Transverse colon (tissue), 4 donors: ENCODE measurements at regions not wholly inside any gene's neighbourhood (a gene's known extent, or its start where the extent isn't known, plus 50 kb on each side); places are given as distances from the start of the nearest gene placed in this dataset.

Source experiments
- DNase-seq: peaks from one replicate; pipeline ENCODE4 v3.0.0-alpha.2; 2019
- H3K27ac ChIP-seq, 4 donors: fragments of 200-600 bp; sonication (generic); 2 replicates each; pipeline ENCODE4 v1.5.1; 2016 to 2018; ENCODE audit warnings: inconsistent platforms in 4 of 4
- H3K27me3 ChIP-seq: fragments of 200-600 bp; sonication (generic); 2 replicates; pipeline ENCODE4 v1.5.1; 2017; ENCODE audit warnings: inconsistent platforms
- H3K36me3 ChIP-seq, 4 donors: fragments of 200-600 bp; sonication (generic); 2 replicates each; pipeline ENCODE4 v1.5.1; 2017 to 2019; ENCODE audit warnings: inconsistent platforms in 4 of 4
- H3K4me1 ChIP-seq, 4 donors: fragments of 200-600 bp; sonication (generic); 2 replicates each; pipeline ENCODE4 v1.5.1; 2017 to 2020; ENCODE audit warnings: inconsistent platforms in 4 of 4
- H3K4me3 ChIP-seq, 4 donors: fragments of 200-600 bp; sonication (generic); 1 replicate in 1 of 4; 2 replicates in 3 of 4; pipeline versions ENCODE4 v1.5.1 to v1.6.1; 2017 to 2019; ENCODE audit warnings: inconsistent platforms in 4 of 4
- H3K9me3 ChIP-seq, 2 donors: fragments of 200-600 bp; sonication (generic); 2 replicates each; pipeline ENCODE4 v1.5.1; 2017 to 2019; ENCODE audit warnings: inconsistent platforms in 2 of 2
- CTCF ChIP-seq, 5 experiments: fragments of 200-600 bp in 3 of 5; fragments of 450-650 bp in 2 of 5; sonication (generic) in 3 of 5; IDR thresholded peaks; 1 replicate in 2 of 5; 2 replicates in 3 of 5; pipeline ENCODE4 v1.5.1; 2016 to 2017; ENCODE audit warnings: antibody characterized with exemption in 5 of 5, inconsistent platforms in 3 of 5, mild to moderate bottlenecking in 2 of 5, moderate library complexity in 1 of 5
- EP300 ChIP-seq: sonication (generic); formaldehyde crosslinking; IDR thresholded peaks from one replicate; pipeline ENCODE4 v1.6.1; 2017; ENCODE audit warnings: antibody characterized with exemption, low read depth
- POLR2A ChIP-seq: fragments of 450-650 bp; IDR thresholded peaks from one replicate; pipeline ENCODE4 v1.6.1; 2016; ENCODE audit warnings: antibody characterized with exemption, mild to moderate bottlenecking, moderate library complexity
- POLR2AphosphoS5 ChIP-seq, 3 donors: sonication (generic); formaldehyde crosslinking; IDR thresholded peaks; one replicate each; pipeline ENCODE4 v1.6.1; 2016; ENCODE audit warnings: antibody characterized with exemption in 3 of 3
- WGBS, 2 donors: methylation state at CpG; one replicate each; pipeline ENCODE4 v1.1.5; 2018; ENCODE audit warnings: low coverage in 1 of 2; 5-methylcytosine and 5-hydroxymethylcytosine counted together
- in situ Hi-C, 4 donors: fragments of 200-750 bp; cut with MboI; loops; one replicate each; pipeline versions ENCODE4 v1.15.0 to v1.15.1; 2017; ENCODE audit warnings: low sequenced_read_pairs in 3 of 4, low pct_ligation_motif_present in 1 of 4, low pct_unique_long_range_greater_than_20kb in 1 of 4
- intact Hi-C: fragments of 100-400 bp; cut with DNase I; formaldehyde crosslinking; loops from one replicate; pipeline ENCODE4 v1.15.1; 2023; ENCODE audit warnings: low total_unique reads

DNA sequence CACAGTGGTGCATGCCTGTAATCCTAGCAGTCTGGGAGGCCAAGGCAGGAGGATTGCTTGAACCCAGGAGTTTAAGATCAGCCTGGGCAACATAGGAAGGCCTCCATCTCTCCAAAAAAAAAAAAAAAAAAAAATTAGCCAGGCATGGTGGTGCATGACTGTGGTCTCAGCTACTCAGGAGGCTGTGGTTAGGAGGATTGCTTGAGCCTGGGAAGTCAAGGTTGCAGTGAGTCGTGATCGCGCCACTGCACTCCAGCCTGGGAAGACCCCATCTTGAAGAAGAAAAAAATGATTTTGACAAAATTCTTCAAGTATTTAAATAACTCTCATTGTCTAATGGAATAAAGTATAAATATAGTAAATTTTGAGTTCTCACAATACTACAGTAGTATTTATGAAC, 219.2 kb upstream of the SSTR1 start:
- Histone ChIP-seq H3K9me3 (no peaks in the 10 kb centered on the region), H3K27me3 (no peaks in the 10 kb centered on the region), H3K27ac (no peak overlapping the region), H3K4me1 (no peaks in the 10 kb centered on the region), H3K36me3 (no peaks in the 10 kb centered on the region), H3K4me3 (no peak overlapping the region)
- WGBS, 2 donors: 87 to 90% methylated on average over 3 of the region's 3 CpGs
- in situ Hi-C loops (no loop called here), intact Hi-C loops (no loop called here)
- DNase-seq: no peak
- no peak for TF ChIP-seq EP300
- TF ChIP-seq POLR2A: no peak

DNA sequence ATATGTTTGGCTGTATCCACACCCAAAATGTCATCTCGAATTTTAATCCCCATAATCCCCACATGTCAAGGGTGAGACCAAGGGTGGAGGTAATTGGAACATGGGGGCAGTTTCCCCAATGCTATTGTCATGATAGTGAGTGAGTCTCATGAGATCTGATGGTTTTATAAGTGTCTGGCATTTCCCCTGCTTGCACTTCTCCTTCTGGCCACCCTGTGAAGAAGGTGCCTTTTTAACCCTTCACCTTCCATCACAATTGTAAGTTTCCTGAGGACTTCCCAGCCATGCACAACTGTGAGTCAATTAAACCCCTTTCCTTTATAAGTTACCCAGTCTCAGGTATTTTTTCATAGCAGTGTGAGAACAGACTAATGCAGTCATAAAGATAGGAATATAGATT, 216.7 kb upstream of the SSTR1 start:
- no peaks in the 10 kb centered on the region for H3K9me3 ChIP-seq
- TF ChIP-seq POLR2A (no peak), POLR2AphosphoS5 (IDR thresholded peaks at IDR 0.05) (no peak), CTCF (IDR thresholded peaks at IDR 0.05) (no peak), EP300 (no peak)
- H3K4me1 ChIP-seq: no peaks in the 10 kb centered on the region
- WGBS, 2 donors: 0 to 17% methylated on average over 1 of the region's 1 CpG
- H3K4me3 ChIP-seq: no peak overlapping the region
- intact Hi-C loops: no loop called here
- H3K36me3 ChIP-seq: no peaks in the 10 kb centered on the region
- in situ Hi-C loops: no loop called here
- H3K27me3 ChIP-seq: no peaks in the 10 kb centered on the region
- H3K27ac ChIP-seq: no peak overlapping the region
- DNase-seq: no peak

DNA sequence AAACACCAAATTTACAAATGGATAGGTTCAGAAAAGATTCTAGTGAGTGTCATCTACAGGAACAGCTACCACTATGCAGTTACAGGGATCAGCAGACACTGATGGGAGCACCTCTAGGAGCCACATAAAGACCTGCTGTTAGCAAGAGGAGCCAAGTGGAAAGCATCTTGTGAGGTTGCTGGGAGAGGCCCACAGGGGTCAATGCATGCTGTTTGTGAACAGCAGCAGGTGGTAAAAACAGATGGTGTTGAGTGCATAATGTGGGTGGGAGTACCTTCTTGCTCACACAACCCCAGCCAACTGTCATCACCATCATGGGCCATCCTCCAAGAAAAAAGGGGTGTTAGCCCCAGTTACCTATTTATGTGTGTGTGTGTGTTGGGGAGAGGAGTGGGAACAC, 215.2 kb upstream of the SSTR1 start:
- Histone ChIP-seq H3K27me3 (no peaks in the 10 kb centered on the region), H3K27ac (no peak overlapping the region), H3K9me3 (no peaks in the 10 kb centered on the region), H3K4me3 (no peak overlapping the region), H3K4me1 (no peaks in the 10 kb centered on the region), H3K36me3 (no peaks in the 10 kb centered on the region)
- intact Hi-C loops (no loop called here), in situ Hi-C loops (no loop called here)
- TF ChIP-seq EP300 (no peak), CTCF (IDR thresholded peaks at IDR 0.05) (no peak), POLR2AphosphoS5 (IDR thresholded peaks at IDR 0.05) (no peak), POLR2A (no peak)
- DNase-seq: no peak

- in situ Hi-C loops (no loop called here), intact Hi-C loops (no loop called here)
- no peak overlapping the region for H3K27ac ChIP-seq
- no peaks in the 10 kb centered on the region for H3K36me3 ChIP-seq
- DNase-seq: no peak
- no peaks in the 10 kb centered on the region for H3K9me3 ChIP-seq
- 89% methylated on average over 3 to 4 of the region's 4 CpGs for WGBS, 2 donors
- no peaks in the 10 kb centered on the region for H3K27me3 ChIP-seq
- H3K4me1 ChIP-seq: no peaks in the 10 kb centered on the region
- no peak overlapping the region for H3K4me3 ChIP-seq
- no peak for TF ChIP-seq EP300
- no peak for TF ChIP-seq POLR2A
- TF ChIP-seq POLR2AphosphoS5 (IDR thresholded peaks at IDR 0.05): no peak
- no peak for TF ChIP-seq CTCF (IDR thresholded peaks at IDR 0.05)
Measured at GRCh38 chr14:37994846-37995372, 212.8 kb upstream of the SSTR1 start.

DNA sequence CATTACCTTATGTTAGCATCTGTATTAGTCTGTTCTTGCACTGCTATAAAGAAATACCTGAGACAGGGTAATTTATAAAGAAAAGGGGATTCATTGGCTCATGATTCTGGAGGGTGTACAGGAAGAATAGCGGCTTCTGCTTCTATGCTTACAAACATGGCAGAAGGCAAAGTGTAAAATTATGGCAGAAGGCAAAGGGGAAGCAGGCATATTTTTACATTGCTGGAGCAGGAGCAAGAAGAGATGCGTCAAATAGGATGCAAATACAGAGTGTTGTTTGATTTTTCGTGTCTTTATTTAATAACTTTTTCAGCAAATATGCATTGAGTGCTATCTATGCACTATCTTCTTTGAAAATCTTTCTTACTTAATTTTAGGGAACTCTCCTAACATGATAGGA, 210.7 kb upstream of the SSTR1 start:
- TF ChIP-seq POLR2A (no peak), CTCF (IDR thresholded peaks at IDR 0.05) (no peak), POLR2AphosphoS5 (IDR thresholded peaks at IDR 0.05) (no peak), EP300 (no peak)

More for the DNA sequence above, 210.7 kb upstream of the SSTR1 start:
- Histone ChIP-seq H3K27me3 (no peaks in the 10 kb centered on the region), H3K9me3 (no peaks in the 10 kb centered on the region), H3K27ac (no peak overlapping the region), H3K36me3 (no peaks in the 10 kb centered on the region), H3K4me3 (no peak overlapping the region), H3K4me1 (no peaks in the 10 kb centered on the region)
- 79 to 93% methylated on average over 3 of the region's 3 CpGs for WGBS, 2 donors
- in situ Hi-C loops (no loop called here), intact Hi-C loops (no loop called here)
- no peak for DNase-seq
